IMR-90 (cell line): ENCODE measurements at regions not wholly inside any gene's neighbourhood (a gene's known extent, or its start where the extent isn't known, plus 50 kb on each side); places are given as distances from the start of the nearest gene placed in this dataset.

Experiments
- ATAC-seq: fragments of 200-7000 bp; cut with Tn5 transposase; 2 replicates; pipeline ENCODE4 v1.9.1; 2020; ENCODE audit warnings: low read depth, mild to moderate bottlenecking, moderate library complexity
- BruUV-seq: library from RNA; stranded (reverse); fragments of 400-500 nt; replicated peaks from 2 replicates; lab custom pipeline; 2021; lab: Mats Ljungman, UMichigan
- CTCF ChIA-PET: fragments of 300-600 bp; formaldehyde crosslinking; extraction: SDS; loops from one replicate; lab custom pipeline; 2021; ENCODE audit warnings: antibody characterized with exemption; lab: Yijun Ruan, JAX
- POLR2A ChIA-PET: fragments of 300-600 bp; sonication (Branson Sonifier 250); formaldehyde crosslinking; loops from one replicate; lab custom pipeline; 2022; ENCODE audit warnings: antibody characterized with exemption; ENCODE audit not compliant: unreplicated experiment; lab: Charles Lee
- DNase-seq: peaks from one replicate; pipeline ENCODE4 v3.0.0; 2013
- H2AFZ ChIP-seq: replicated peaks from 2 replicates; pipeline ENCODE3; 2013; ENCODE audit warnings: low read length, mild to moderate bottlenecking; ENCODE audit not compliant: poor library complexity
- H2AK5ac ChIP-seq: 2 replicates; pipeline ENCODE4 v1.6.1; 2013; ENCODE audit warnings: low read depth, low read length, inconsistent platforms
- H2AK9ac ChIP-seq: replicated peaks from 2 replicates; pipeline ENCODE3; 2013; ENCODE audit warnings: mild to moderate bottlenecking, low read depth, low read length, moderate library complexity; ENCODE audit not compliant: poor library complexity
- H2BK120ac ChIP-seq: 2 replicates; pipeline ENCODE4 v1.6.1; 2013; ENCODE audit warnings: low read depth, low read length, inconsistent platforms
- H2BK15ac ChIP-seq: 3 replicates; pipeline ENCODE4 v1.6.1; 2013; ENCODE audit warnings: low read depth, low read length, inconsistent platforms
- H2BK20ac ChIP-seq: 2 replicates; pipeline ENCODE4 v1.6.1; 2013; ENCODE audit warnings: low read depth, mild to moderate bottlenecking, inconsistent platforms, low read length, moderate library complexity
- H2BK5ac ChIP-seq: 2 replicates; pipeline ENCODE4 v1.6.1; 2013; ENCODE audit warnings: mild to moderate bottlenecking, low read depth, low read length, inconsistent platforms; ENCODE audit not compliant: poor library complexity, severe bottlenecking
- H3K14ac ChIP-seq: replicated peaks from 2 replicates; pipeline ENCODE4 v1.6.1; 2013; ENCODE audit warnings: low read depth, low read length, inconsistent platforms
- H3K18ac ChIP-seq: 2 replicates; pipeline ENCODE4 v1.6.1; 2013; ENCODE audit warnings: low read depth, low read length, control low read depth
- H3K23ac ChIP-seq: 2 replicates; pipeline ENCODE4 v1.6.1; 2013; ENCODE audit warnings: low read depth, low read length, inconsistent platforms
- H3K27ac ChIP-seq: 2 replicates; pipeline ENCODE4 v1.5.1; 2013; ENCODE audit warnings: mild to moderate bottlenecking, control low read depth, low read length; ENCODE audit not compliant: insufficient read depth
- H3K27me3 ChIP-seq: 2 replicates; pipeline ENCODE4 v1.6.1; 2013; ENCODE audit warnings: low read length; ENCODE audit not compliant: control insufficient read depth, insufficient read depth
- H3K36me3 ChIP-seq: 2 replicates; pipeline ENCODE4 v1.6.1; 2013; ENCODE audit warnings: low read length, mixed read lengths; ENCODE audit not compliant: control insufficient read depth, insufficient read depth
- H3K4ac ChIP-seq: 2 replicates; pipeline ENCODE4 v1.6.1; 2013; ENCODE audit warnings: low read depth, low read length, inconsistent platforms
- H3K4me1 ChIP-seq: 2 replicates; pipeline ENCODE4 v1.6.1; 2013; ENCODE audit warnings: low read length, mixed read lengths; ENCODE audit not compliant: control insufficient read depth, insufficient read depth
- H3K4me2 ChIP-seq: 2 replicates; pipeline ENCODE4 v1.6.1; 2013; ENCODE audit warnings: low read depth, mild to moderate bottlenecking, control low read depth, low read length, moderate library complexity
- H3K4me3 ChIP-seq: 2 replicates; pipeline ENCODE4 v1.5.1; 2013; ENCODE audit warnings: low read depth, mild to moderate bottlenecking, control low read depth, low read length, moderate library complexity; ENCODE audit not compliant: insufficient read depth
- H3K56ac ChIP-seq: 2 replicates; pipeline ENCODE4 v1.6.1; 2013; ENCODE audit warnings: low read length, inconsistent platforms; ENCODE audit not compliant: insufficient read depth; ENCODE audit errors: extremely low read depth
- H3K79me1 ChIP-seq, 2 experiments: 2 replicates each; pipeline ENCODE4 v1.6.1; 2013; ENCODE audit warnings: low read length in 2 of 2, inconsistent platforms in 1 of 2, low read depth in 1 of 2
- H3K9ac ChIP-seq: 2 replicates; pipeline ENCODE4 v1.6.1; 2013; ENCODE audit warnings: low read depth, low read length, control low read depth
- H3K9me1 ChIP-seq: 2 replicates; pipeline ENCODE4 v1.6.1; 2013; ENCODE audit warnings: low read length, inconsistent platforms; ENCODE audit not compliant: insufficient read depth
- H3K9me3 ChIP-seq: 2 replicates; pipeline ENCODE4 v1.6.1; 2013; ENCODE audit warnings: low read length; ENCODE audit not compliant: control insufficient read depth, insufficient read depth
- H4K20me1 ChIP-seq: 2 replicates; pipeline ENCODE4 v1.6.1; 2013; ENCODE audit warnings: low read length, inconsistent platforms; ENCODE audit not compliant: insufficient read depth
- H4K5ac ChIP-seq: 2 replicates; pipeline ENCODE4 v1.6.1; 2013; ENCODE audit warnings: mild to moderate bottlenecking, low read depth, low read length, control low read depth
- H4K8ac ChIP-seq, 2 experiments: 2 replicates each; pipeline ENCODE4 v1.6.1; 2013; ENCODE audit warnings: low read depth in 2 of 2, low read length in 2 of 2, control low read depth in 1 of 2, inconsistent platforms in 1 of 2
- H4K91ac ChIP-seq: 2 replicates; pipeline ENCODE4 v1.6.1; 2013; ENCODE audit warnings: low read depth, low read length, inconsistent platforms; ENCODE audit not compliant: insufficient read depth
- CHD1 ChIP-seq: IDR thresholded peaks from 2 replicates; pipeline ENCODE4 v1.6.1; 2012; ENCODE audit warnings: low read depth, low read length, improper control_type of control experiment
- ELK1 ChIP-seq: fragments of 150-350 bp; IDR thresholded peaks from 2 replicates; pipeline ENCODE4 v1.6.1; 2016; ENCODE audit warnings: low read depth, mild to moderate bottlenecking, low read length, moderate library complexity, borderline replicate concordance
- MAFK ChIP-seq: IDR thresholded peaks from 2 replicates; pipeline ENCODE4 v1.6.1; 2012; ENCODE audit warnings: low read depth, low read length, improper control_type of control experiment
- MAZ ChIP-seq: IDR thresholded peaks from 2 replicates; pipeline ENCODE4 v1.6.1; 2012; ENCODE audit warnings: low read depth, mild to moderate bottlenecking, low read length, improper control_type of control experiment, moderate library complexity, borderline replicate concordance
- MXI1 ChIP-seq: IDR thresholded peaks from 2 replicates; pipeline ENCODE4 v1.6.1; 2012; ENCODE audit warnings: low read depth, mild to moderate bottlenecking, low read length, moderate library complexity, borderline replicate concordance
- NFE2L2 ChIP-seq: fragments of 150-350 bp; IDR thresholded peaks from 2 replicates; pipeline ENCODE4 v1.6.1; 2016; ENCODE audit warnings: low read depth, mild to moderate bottlenecking, low read length
- RFX5 ChIP-seq: IDR thresholded peaks from 2 replicates; pipeline ENCODE4 v1.8.0; 2012; ENCODE audit warnings: low read depth, mild to moderate bottlenecking, low read length, moderate library complexity
- WGBS, 2 experiments: methylation state at CpG; one replicate each; pipeline versions ENCODE4 v1.1.5 to v1.1.7; 2013; ENCODE audit warnings: missing lambda C conversion rate in 2 of 2; ENCODE audit not compliant: insufficient read length in 1 of 2; ENCODE audit errors: extremely low coverage in 2 of 2; 5-methylcytosine and 5-hydroxymethylcytosine counted together
- dilution Hi-C: fragments of 300-500 bp; cut with HindIII; formaldehyde crosslinking; loops from one replicate; pipeline ENCODE4 v1.14.3; 2018; ENCODE audit warnings: low sequenced_read_pairs; ENCODE audit not compliant: unreplicated experiment
- in situ Hi-C: fragments of 300-500 bp; cut with MboI; formaldehyde crosslinking; loops from 3 replicates; pipeline ENCODE4 v1.14.3; 2019; ENCODE audit warnings: low sequenced_read_pairs, inconsistent platforms, mixed read lengths
- intact Hi-C: fragments of 100-400 bp; cut with micrococcal nuclease; formaldehyde crosslinking; loops from 2 replicates; pipeline ENCODE4 v1.10.0; 2022
- TF ChIP-seq, protein P1 (sequence below): fragments of 150-350 bp; IDR thresholded peaks from 2 replicates; pipeline ENCODE4 v1.6.1; 2017; ENCODE audit warnings: mild to moderate bottlenecking, antibody characterized with exemption, low read length, low read depth

GRCh38 chr5:159536166-159536565 is 205.9 kb upstream of the IL12B start:
- Histone ChIP-seq H2AK5ac (no peak overlapping the region), H2BK15ac (no peak overlapping the region), H3K23ac (no peak overlapping the region), H3K18ac (no peak overlapping the region), H3K36me3 (no peaks in the 10 kb centered on the region), H2BK20ac (no peak overlapping the region), H3K79me1 (no peaks in the 10 kb centered on the region), H4K91ac (no peak overlapping the region), H3K27me3 (no peaks in the 10 kb centered on the region; the same call in 1 of the 2 replicates), H3K4me3 (no peak overlapping the region), H3K4me1 (no peaks in the 10 kb centered on the region; the same call in 1 of the 2 replicates), H4K8ac (no peak overlapping the region), H3K27ac (no peak overlapping the region), H4K20me1 (no peaks in the 10 kb centered on the region), H4K5ac (no peak overlapping the region), H3K14ac (no peak overlapping the region), H3K9ac (no peak overlapping the region), H3K4me2 (no peak overlapping the region), H2AFZ (no peak overlapping the region), H3K4ac (no peak overlapping the region), H3K9me3 (peaks cover 4% of the 10 kb centered on the region; the same call in 1 of the 2 replicates), H2BK5ac (no peak overlapping the region), H2AK9ac (no peak overlapping the region), H3K56ac (no peak overlapping the region), H2BK120ac (no peak overlapping the region), H3K9me1 (no peaks in the 10 kb centered on the region)
- in situ Hi-C loops, result no loop called here
- WGBS, 2 experiments, result no CpG with 5 or more reads among the region's 3 CpGs
- no peak for TF ChIP-seq CHD1
- no peak for TF ChIP-seq ELK1
- no peak for TF ChIP-seq MAZ
- no peak for TF ChIP-seq MAFK
- TF ChIP-seq, protein P1, sequence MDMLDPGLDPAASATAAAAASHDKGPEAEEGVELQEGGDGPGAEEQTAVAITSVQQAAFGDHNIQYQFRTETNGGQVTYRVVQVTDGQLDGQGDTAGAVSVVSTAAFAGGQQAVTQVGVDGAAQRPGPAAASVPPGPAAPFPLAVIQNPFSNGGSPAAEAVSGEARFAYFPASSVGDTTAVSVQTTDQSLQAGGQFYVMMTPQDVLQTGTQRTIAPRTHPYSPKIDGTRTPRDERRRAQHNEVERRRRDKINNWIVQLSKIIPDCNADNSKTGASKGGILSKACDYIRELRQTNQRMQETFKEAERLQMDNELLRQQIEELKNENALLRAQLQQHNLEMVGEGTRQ, result no peak
- TF ChIP-seq NFE2L2, result no peak
- TF ChIP-seq MXI1, result no peak
- TF ChIP-seq RFX5, result no peak
- ATAC-seq, result no peak
- ChIA-PET CTCF (no interaction called here), POLR2A (no interaction called here)
- BruUV-seq, result no TSS peak
- dilution Hi-C loops, result no loop called here
- intact Hi-C loops, result no loop called here
- no peak for DNase-seq
